Esophagus muscularis mucosa (tissue), 4 donors: ENCODE measurements at regions not wholly inside any gene's neighbourhood (a gene's known extent, or its start where the extent isn't known, plus 50 kb on each side); places are given as distances from the start of the nearest gene placed in this dataset.

Experiments
- CTCF ChIP-seq, 3 experiments: fragments of 200-600 bp in 2 of 3; fragments of 450-650 bp in 1 of 3; sonication (generic) in 2 of 3; IDR thresholded peaks; one replicate each; pipeline ENCODE4 v1.5.1; 2017 to 2019; ENCODE audit warnings: antibody characterized with exemption in 3 of 3, mild to moderate bottlenecking in 2 of 3, moderate library complexity in 1 of 3
- EP300 ChIP-seq: sonication (generic); formaldehyde crosslinking; IDR thresholded peaks from one replicate; pipeline ENCODE4 v1.6.1; 2017; ENCODE audit warnings: antibody characterized with exemption
- POLR2A ChIP-seq: fragments of 450-650 bp; IDR thresholded peaks from one replicate; pipeline ENCODE4 v1.6.1; 2017; ENCODE audit warnings: antibody characterized with exemption, moderate library complexity, mild to moderate bottlenecking, low read depth
- POLR2AphosphoS5 ChIP-seq, 2 donors: sonication (generic); formaldehyde crosslinking; IDR thresholded peaks; one replicate each; pipeline ENCODE4 v1.6.1; 2017; ENCODE audit warnings: antibody characterized with exemption in 2 of 2

- TF ChIP-seq POLR2A (no peak), POLR2AphosphoS5 (IDR thresholded peaks at IDR 0.05) (no peak), CTCF (IDR thresholded peaks at IDR 0.05) (no peak), EP300 (no peak)
Measured at GRCh38 chr12:46475972-46476645, 103.5 kb upstream of the SLC38A2 start.
